CD4-positive, alpha-beta T cell (primary cell): ENCODE measurements at regions not wholly inside any gene's neighbourhood (a gene's known extent, or its start where the extent isn't known, plus 50 kb on each side); places are given as distances from the start of the nearest gene placed in this dataset.

ENCODE experiments used
- ATAC-seq: fragments of 200-7000 bp; cut with Tn5 transposase; one replicate; pipeline ENCODE4 v1.10.0; 2022; ENCODE audit warnings: mild to moderate bottlenecking; ENCODE audit not compliant: poor library complexity
- CTCF ChIA-PET: fragments of 350-600 bp; sonication (Branson Sonifier 250); formaldehyde crosslinking; loops from one replicate; lab custom pipeline; 2021; ENCODE audit warnings: antibody characterized with exemption, inconsistent platforms; lab: Charles Lee
- POLR2A ChIA-PET: fragments of 350-600 bp; sonication (Branson Sonifier 250); formaldehyde crosslinking; loops from one replicate; lab custom pipeline; 2021; ENCODE audit warnings: antibody characterized with exemption, inconsistent platforms; lab: Charles Lee
- DNase-seq, 14 experiments: peaks; one replicate each; pipeline ENCODE4 v3.0.0-alpha.2; 2013 to 2020; ENCODE audit warnings: mixed read lengths in 2 of 14
- H3K27ac ChIP-seq, 2 donors: one replicate each; pipeline versions ENCODE4 v1.5.1 to v1.7.0; 2013; ENCODE audit warnings: low read length in 2 of 2, low read depth in 1 of 2, mild to moderate bottlenecking in 1 of 2
- H3K27me3 ChIP-seq, 2 experiments: 1 replicate in 1 of 2; 2 replicates in 1 of 2; pipeline versions ENCODE4 v1.6.1 to v1.7.0; 2013; ENCODE audit warnings: low read length in 2 of 2, control low read depth in 1 of 2, mild to moderate bottlenecking in 1 of 2, moderate library complexity in 1 of 2; ENCODE audit not compliant: insufficient read depth in 2 of 2, control insufficient read depth in 1 of 2
- H3K36me3 ChIP-seq: one replicate; pipeline ENCODE4 v1.6.1; 2013; ENCODE audit warnings: low read length, control low read depth; ENCODE audit not compliant: insufficient read depth
- H3K4me1 ChIP-seq: one replicate; pipeline ENCODE4 v1.6.1; 2013; ENCODE audit warnings: low read length, control low read depth; ENCODE audit not compliant: insufficient read depth
- H3K4me3 ChIP-seq: one replicate; pipeline ENCODE4 v1.5.1; 2013; ENCODE audit warnings: mild to moderate bottlenecking, low read length, moderate library complexity
- H3K9me3 ChIP-seq, 2 experiments: 1 replicate in 1 of 2; 2 replicates in 1 of 2; pipeline versions ENCODE4 v1.6.1 to v1.7.0; 2013; ENCODE audit warnings: low read length in 2 of 2, mild to moderate bottlenecking in 2 of 2, control low read depth in 1 of 2, moderate library complexity in 1 of 2; ENCODE audit not compliant: control insufficient read depth in 1 of 2, insufficient read depth in 1 of 2
- H3K27ac Mint-ChIP-seq: one replicate; pipeline ENCODE4 v1.8.0; 2020; ENCODE audit warnings: mixed read lengths
- H3K27me3 Mint-ChIP-seq: one replicate; pipeline ENCODE4 v1.8.0; 2021; ENCODE audit warnings: mixed read lengths
- H3K36me3 Mint-ChIP-seq: one replicate; pipeline ENCODE4 v1.8.0; 2021; ENCODE audit warnings: low read depth, mixed read lengths
- H3K4me1 Mint-ChIP-seq: one replicate; pipeline ENCODE4 v1.8.0; 2021; ENCODE audit warnings: low read depth, mixed read lengths
- H3K4me3 Mint-ChIP-seq: one replicate; pipeline ENCODE4 v1.8.0; 2020; ENCODE audit warnings: mild to moderate bottlenecking, mixed read lengths
- H3K9me3 Mint-ChIP-seq: one replicate; pipeline ENCODE4 v1.8.0; 2020; ENCODE audit warnings: mixed read lengths
- CTCF ChIP-seq: fragments of 200-600 bp; IDR thresholded peaks from one replicate; pipeline ENCODE4 v1.8.0; 2022; ENCODE audit warnings: antibody characterized with exemption, mild to moderate bottlenecking
- intact Hi-C, 2 experiments: fragments of 100-400 bp; cut with DNase I in 1 of 2; cut with micrococcal nuclease in 1 of 2; formaldehyde crosslinking; loops; one replicate each; pipeline versions ENCODE4 v1.15.1 to v1.9.0; 2023 to 2025; cut with DNase I, micrococcal nuclease

GRCh38 chr15:88334436-88334835, 77.9 kb upstream of the NTRK3 start:
- intact Hi-C loops = no loop called here
- H3K4me3 Mint-ChIP-seq = no peak overlapping the region
- H3K36me3 Mint-ChIP-seq = no peaks in the 10 kb centered on the region
- Histone ChIP-seq H3K27me3 (peaks cover 3 to 9% of the 10 kb centered on the region in 2 experiments), H3K27ac (no peak overlapping the region), H3K4me3 (no peak overlapping the region), H3K4me1 (no peaks in the 10 kb centered on the region), H3K9me3 (no peaks in the 10 kb centered on the region), H3K36me3 (no peaks in the 10 kb centered on the region)
- CTCF ChIA-PET = no interaction called here
- peaks cover 18% of the 10 kb centered on the region for H3K27me3 Mint-ChIP-seq
- TF ChIP-seq CTCF = no peak
- ATAC-seq (no peak), DNase-seq (no peak)
- POLR2A ChIA-PET = no interaction called here
- no peaks in the 10 kb centered on the region for H3K9me3 Mint-ChIP-seq
- H3K27ac Mint-ChIP-seq = no peak overlapping the region
- no peaks in the 10 kb centered on the region for H3K4me1 Mint-ChIP-seq

DNA sequence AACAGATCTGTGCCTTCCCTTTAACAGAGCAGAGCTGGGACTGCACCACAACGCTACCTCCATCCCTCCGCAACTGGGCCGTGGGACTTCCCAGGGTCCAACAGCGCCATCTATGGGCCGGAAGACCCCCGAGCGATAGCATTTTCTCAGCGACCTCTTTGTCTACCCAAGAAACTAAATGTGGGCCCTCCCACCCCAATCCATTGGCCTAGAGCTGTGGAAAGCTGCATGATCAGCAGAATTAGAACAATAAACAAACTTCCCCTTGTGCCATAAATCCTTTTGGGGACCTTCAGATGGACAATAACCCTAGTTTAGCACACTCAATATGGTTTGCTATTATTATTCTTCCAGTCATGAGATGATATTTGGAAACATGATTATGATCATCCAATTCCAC, 74.8 kb upstream of the NTRK3 start:
- TF ChIP-seq CTCF = peak; percentile 41
- H3K4me3 ChIP-seq = no peak overlapping the region
- H3K36me3 ChIP-seq = no peaks in the 10 kb centered on the region
- no peak overlapping the region for H3K27ac Mint-ChIP-seq
- CTCF ChIA-PET = no interaction called here
- H3K27ac ChIP-seq = no peak overlapping the region
- H3K9me3 Mint-ChIP-seq = no peaks in the 10 kb centered on the region
- H3K4me1 Mint-ChIP-seq = no peaks in the 10 kb centered on the region
- ATAC-seq (no peak), DNase-seq (peak in 8 of 14 experiments; percentile 1 to 36 (median 6))
- H3K4me3 Mint-ChIP-seq = no peak overlapping the region
- peaks cover 18% of the 10 kb centered on the region for H3K27me3 Mint-ChIP-seq
- H3K27me3 ChIP-seq = peaks cover 0 to 9% of the 10 kb centered on the region in 2 experiments
- no peaks in the 10 kb centered on the region for H3K4me1 ChIP-seq
- intact Hi-C loops = no loop called here
- POLR2A ChIA-PET = no interaction called here
- H3K9me3 ChIP-seq = no peaks in the 10 kb centered on the region
- H3K36me3 Mint-ChIP-seq = no peaks in the 10 kb centered on the region

DNA sequence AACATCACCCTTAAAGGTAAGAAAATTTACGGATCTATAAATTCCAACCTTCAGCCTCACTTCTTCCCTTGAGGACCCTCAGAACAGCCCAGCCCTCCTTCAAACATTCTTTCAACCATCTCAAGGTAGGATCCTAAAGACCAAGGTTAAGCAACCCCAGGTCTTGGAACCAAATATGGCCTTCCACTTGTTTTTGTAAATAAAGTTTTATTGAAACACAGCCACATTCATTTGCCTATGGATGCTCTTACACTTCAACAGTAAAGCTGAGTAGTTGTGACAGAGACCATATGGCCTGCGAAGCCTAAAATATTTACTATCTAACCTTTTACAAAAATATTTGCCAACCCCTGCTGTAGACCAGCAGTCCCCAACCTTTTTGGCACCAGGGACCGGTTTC, 70.4 kb upstream of the NTRK3 start:
- POLR2A ChIA-PET = no interaction called here
- Histone ChIP-seq H3K27me3 (no peaks in the 10 kb centered on the region), H3K27ac (no peak overlapping the region), H3K9me3 (peaks cover 0 to 4% of the 10 kb centered on the region in 2 experiments), H3K36me3 (no peaks in the 10 kb centered on the region), H3K4me1 (no peaks in the 10 kb centered on the region), H3K4me3 (no peak overlapping the region)
- peaks cover 4% of the 10 kb centered on the region for H3K27me3 Mint-ChIP-seq
- CTCF ChIA-PET = no interaction called here
- H3K9me3 Mint-ChIP-seq = no peaks in the 10 kb centered on the region
- H3K4me3 Mint-ChIP-seq = no peak overlapping the region
- no peaks in the 10 kb centered on the region for H3K36me3 Mint-ChIP-seq
- H3K4me1 Mint-ChIP-seq = no peaks in the 10 kb centered on the region
- intact Hi-C loops = no loop called here
- no peak for TF ChIP-seq CTCF
- no peak for DNase-seq
- no peak for ATAC-seq
- H3K27ac Mint-ChIP-seq = no peak overlapping the region
